ENCODE measurements at regions not wholly inside any gene's neighbourhood (a gene's known extent, or its start where the extent isn't known, plus 50 kb on each side); places are given as distances from the start of the nearest gene placed in this dataset.

DNA sequence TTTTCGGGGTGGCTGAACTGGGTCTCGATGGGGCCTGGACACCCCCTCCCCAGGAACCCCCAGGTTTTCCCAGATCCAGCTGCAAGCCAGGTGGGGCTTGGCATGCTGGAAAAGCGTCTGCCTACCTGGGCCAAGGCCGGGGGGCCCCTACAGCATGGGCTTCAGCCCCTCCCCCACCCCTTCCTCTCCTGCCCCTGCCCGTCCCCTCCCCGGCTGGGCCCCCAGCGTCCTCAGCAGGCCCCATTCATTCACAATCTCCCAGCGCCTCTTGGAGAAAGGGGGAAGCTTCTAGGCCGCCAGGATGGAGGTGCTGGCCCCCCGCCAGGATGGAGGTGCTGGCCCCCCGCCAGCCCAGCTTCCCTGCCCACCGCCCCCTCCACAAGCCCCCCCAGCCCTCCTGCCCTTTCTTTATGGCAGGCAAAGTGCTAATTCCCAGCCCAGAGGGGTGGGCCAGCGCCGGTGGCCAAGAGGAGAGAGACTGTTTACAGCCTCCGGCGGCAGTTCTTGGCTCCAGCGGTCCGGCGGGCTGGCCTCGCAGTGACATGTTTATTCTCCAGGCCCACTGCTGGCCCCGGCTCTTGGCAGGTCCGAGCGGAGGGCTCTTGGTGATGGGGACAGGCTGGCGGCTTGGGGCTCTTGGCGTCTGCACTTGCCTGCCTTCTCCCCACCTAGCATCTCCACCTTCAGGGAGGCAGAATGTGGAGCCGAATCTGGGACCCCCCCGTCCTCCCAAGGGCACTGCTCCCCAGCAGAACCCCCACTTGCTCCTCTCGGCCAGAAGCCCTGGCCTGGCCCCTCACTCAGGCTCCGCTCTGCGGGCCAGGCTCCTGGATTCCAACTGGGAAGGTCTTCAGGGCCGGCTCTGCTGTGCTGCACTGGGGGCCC, 94.4 kb upstream of the CIBAR2 start:
- intact Hi-C loops (cut with DNase I; ENCODE audit: low total_unique reads), result no loop called here
- no peak overlapping the region for H3K4me3 ChIP-seq (ENCODE audit: low read depth, poor library complexity, severe bottlenecking)
- TF ChIP-seq, protein P1, sequence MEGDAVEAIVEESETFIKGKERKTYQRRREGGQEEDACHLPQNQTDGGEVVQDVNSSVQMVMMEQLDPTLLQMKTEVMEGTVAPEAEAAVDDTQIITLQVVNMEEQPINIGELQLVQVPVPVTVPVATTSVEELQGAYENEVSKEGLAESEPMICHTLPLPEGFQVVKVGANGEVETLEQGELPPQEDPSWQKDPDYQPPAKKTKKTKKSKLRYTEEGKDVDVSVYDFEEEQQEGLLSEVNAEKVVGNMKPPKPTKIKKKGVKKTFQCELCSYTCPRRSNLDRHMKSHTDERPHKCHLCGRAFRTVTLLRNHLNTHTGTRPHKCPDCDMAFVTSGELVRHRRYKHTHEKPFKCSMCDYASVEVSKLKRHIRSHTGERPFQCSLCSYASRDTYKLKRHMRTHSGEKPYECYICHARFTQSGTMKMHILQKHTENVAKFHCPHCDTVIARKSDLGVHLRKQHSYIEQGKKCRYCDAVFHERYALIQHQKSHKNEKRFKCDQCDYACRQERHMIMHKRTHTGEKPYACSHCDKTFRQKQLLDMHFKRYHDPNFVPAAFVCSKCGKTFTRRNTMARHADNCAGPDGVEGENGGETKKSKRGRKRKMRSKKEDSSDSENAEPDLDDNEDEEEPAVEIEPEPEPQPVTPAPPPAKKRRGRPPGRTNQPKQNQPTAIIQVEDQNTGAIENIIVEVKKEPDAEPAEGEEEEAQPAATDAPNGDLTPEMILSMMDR (IDR thresholded peaks at IDR 0.05), result no peak
- TF ChIP-seq POLR2A (IDR thresholded peaks at IDR 0.05), result no peak
- no peak for DNase-seq (ENCODE audit: low spot score in 2 of 2)
- WGBS, 2 donors, result 29 to 53% methylated on average over 11 to 28 of the region's 31 CpGs

DNA sequence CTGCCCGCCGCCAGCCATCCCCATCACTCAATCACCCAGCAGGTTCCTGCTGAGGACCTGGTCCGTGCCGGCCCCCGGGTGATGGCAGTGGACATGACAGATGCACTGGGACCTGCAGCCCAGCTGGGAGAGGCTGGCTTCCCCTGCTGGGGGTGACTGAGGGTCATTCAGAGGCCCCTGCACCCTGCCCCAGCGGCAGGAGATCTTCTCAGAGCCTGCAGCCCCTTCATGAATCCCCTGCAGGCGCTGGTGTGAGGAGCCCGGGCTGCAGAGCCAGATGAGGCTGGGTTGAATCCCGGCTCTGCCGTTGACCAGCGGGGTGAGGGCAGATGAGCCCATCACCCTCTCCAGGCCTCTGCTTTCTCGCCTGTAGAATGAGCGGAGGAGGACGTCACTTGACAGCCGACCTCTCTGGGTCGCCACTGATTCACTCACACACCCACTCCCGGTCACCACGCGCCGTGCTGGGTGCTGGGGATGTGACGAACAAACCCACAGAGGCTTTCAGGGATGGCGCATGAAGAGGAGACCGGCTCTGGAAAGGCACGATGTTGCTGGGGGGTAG, 95.2 kb upstream of the CIBAR2 start:
- no peak for TF ChIP-seq POLR2A (IDR thresholded peaks at IDR 0.05)
- TF ChIP-seq, protein P1 (IDR thresholded peaks at IDR 0.05), result no peak
- intact Hi-C loops (cut with DNase I; ENCODE audit: low total_unique reads), result no loop called here
- 85 to 91% methylated on average over 18 to 23 of the region's 24 CpGs for WGBS, 2 donors
- no peak overlapping the region for H3K4me3 ChIP-seq (ENCODE audit: low read depth, poor library complexity, severe bottlenecking)
- no peak for DNase-seq (ENCODE audit: low spot score in 2 of 2)

DNA sequence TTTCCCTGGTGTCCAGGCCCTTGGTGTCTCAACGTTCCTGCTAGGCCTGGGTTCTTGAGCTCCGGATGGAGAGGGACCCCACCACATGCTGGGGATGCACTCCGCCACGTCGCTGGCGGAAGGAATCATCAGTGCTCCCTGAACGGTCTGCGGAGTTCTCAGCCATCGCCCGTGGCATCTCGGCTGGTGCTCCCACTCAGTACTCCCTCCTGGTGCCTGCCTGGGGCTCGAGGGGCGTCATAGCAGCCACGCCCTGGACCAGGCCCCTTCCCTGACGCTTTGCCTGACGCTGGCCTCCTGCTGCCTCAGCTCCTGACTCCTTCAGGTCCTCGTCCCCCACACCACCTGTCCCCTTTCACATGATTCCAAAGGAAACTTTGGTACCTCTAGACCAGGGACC, 95.9 kb upstream of the CIBAR2 start:
- 96 to 97% methylated on average over 17 of the region's 17 CpGs for whole genome bisulfite sequencing, 2 donors
- DNase-seq (ENCODE audit: low spot score in 2 of 2), result no peak
- H3K4me3 ChIP-seq (ENCODE audit: low read depth, poor library complexity, severe bottlenecking), result no peak overlapping the region
- intact Hi-C loops (cut with DNase I; ENCODE audit: low total_unique reads), result no loop called here
- TF ChIP-seq POLR2A (IDR thresholded peaks at IDR 0.05), result no peak
- TF ChIP-seq, protein P1 (IDR thresholded peaks at IDR 0.05), result no peak

DNA sequence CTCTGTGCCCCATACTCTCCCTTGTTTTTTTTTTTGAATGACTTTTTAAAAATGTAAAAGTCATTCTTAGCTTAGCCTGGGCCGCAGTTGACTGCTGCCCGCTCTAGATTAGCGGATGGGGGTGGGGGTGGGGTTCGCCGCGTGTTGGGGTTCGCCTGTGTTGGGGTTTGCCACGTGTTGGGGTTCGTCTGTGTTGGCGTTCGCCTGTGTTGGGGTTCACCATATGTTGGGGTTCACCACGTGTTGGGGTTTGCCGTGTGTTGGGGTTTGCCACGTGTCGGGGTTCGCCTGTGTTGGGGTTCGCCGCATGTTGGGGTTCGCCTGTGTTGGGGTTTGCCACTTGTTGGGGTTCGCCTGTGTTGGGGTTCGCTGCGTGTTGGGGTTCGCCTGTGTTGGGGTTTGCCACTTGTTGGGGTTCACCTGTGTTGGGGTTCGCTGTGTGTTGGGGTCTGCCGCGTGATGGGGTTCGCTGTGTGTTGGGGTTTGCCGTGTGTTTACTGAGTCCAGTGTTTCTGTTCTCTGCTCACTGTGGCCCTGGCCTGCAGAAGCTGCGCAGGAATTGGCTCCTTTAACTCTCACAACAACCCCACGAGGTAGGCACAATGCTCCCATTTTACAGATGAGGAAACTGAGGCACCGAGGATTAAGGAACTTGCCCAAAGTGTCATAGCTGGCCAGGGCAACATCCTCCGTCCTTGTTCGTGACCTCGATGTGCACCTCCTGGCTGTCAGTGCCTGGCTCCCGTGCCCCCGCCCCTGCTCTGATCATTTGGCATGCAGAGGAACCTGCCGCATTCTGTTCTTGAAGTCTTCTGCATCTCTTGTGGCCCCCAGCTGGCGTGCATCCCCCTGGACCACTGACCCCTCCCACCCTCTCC, 96.6 kb upstream of the CIBAR2 start:
- H3K4me3 ChIP-seq (ENCODE audit: low read depth, poor library complexity, severe bottlenecking), result no peak overlapping the region
- no peak for DNase-seq (ENCODE audit: low spot score in 2 of 2)
- 93 to 94% methylated on average over 38 of the region's 38 CpGs for WGBS, 2 donors
- TF ChIP-seq, protein P1 (IDR thresholded peaks at IDR 0.05), result no peak
- no peak for TF ChIP-seq POLR2A (IDR thresholded peaks at IDR 0.05)
- intact Hi-C loops (cut with DNase I; ENCODE audit: low total_unique reads), result no loop called here

DNA sequence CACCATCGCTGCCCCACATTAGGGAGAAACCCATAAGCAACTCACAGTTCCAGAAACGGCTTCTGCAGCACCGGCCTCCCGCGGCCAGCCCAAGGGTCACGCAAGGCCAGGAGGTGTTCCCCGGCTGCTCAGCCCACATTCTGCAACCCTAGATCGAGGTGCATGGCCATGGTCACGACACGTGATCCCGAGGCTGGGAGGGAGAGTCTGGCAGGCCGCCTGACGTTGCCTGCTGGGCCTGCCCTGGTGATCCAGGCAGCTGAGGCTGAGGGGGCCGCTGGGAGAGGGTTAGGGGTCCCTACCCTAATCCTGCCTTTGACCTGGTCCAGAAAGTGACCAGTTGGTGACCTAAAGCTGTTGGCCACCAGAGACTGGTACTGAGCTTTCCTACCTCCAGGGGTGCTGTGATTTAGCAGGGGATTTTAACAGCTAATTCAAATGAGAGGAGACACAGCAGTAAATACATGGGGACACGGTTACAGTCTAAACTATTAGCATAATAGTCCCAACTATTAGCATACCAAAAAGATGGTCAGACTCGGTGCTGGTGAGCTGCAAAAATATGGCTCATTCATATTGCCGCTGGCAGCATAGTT, 97.4 kb upstream of the CIBAR2 start:
- TF ChIP-seq, protein P1 (IDR thresholded peaks at IDR 0.05), result no peak
- no peak for TF ChIP-seq POLR2A (IDR thresholded peaks at IDR 0.05)
- WGBS, 2 donors, result 65 to 78% methylated on average over 17 of the region's 17 CpGs
- H3K4me3 ChIP-seq (ENCODE audit: low read depth, poor library complexity, severe bottlenecking), result no peak overlapping the region
- DNase-seq (ENCODE audit: low spot score in 2 of 2), result no peak
- intact Hi-C loops (cut with DNase I; ENCODE audit: low total_unique reads), result no loop called here

Data from lower leg skin (tissue), 4 donors.